AG10803 (cell line): ENCODE measurements at regions not wholly inside any gene's neighbourhood (a gene's known extent, or its start where the extent isn't known, plus 50 kb on each side); places are given as distances from the start of the nearest gene placed in this dataset.

ENCODE experiments used
- DNase-seq: peaks from one replicate; pipeline ENCODE4 v3.0.0; 2010; ENCODE audit warnings: low read depth
- H3K4me3 ChIP-seq: 2 replicates; pipeline ENCODE4 v1.5.1; 2011; ENCODE audit warnings: mild to moderate bottlenecking, low read length, control low read depth
- CTCF ChIP-seq: conservative IDR thresholded peaks from 2 replicates; pipeline ENCODE4 v1.5.1; 2011; ENCODE audit warnings: mild to moderate bottlenecking, low read length, control low read depth, inconsistent platforms

DNA sequence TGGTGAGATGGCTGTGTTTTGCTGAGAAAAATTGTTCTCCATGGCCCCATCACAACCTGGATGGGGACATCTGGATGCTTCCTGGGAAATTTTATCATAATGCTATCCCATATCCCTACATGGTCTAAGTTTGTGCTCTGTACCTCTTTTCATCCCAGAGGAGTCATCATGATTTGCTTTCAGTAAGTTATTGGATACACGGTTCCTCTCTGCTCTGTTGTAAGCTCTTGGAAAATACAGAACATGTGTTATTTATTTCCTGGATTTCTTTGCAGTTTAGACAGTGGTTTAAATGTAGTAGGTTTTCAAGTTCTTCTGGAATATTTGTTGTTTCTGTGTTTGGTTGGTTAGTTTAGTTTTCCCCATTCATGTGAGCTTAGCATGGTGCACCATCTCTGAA lies 129.2 kb upstream of the ECI2 start:
- no peak for TF ChIP-seq CTCF
- H3K4me3 ChIP-seq: no peak overlapping the region

DNA sequence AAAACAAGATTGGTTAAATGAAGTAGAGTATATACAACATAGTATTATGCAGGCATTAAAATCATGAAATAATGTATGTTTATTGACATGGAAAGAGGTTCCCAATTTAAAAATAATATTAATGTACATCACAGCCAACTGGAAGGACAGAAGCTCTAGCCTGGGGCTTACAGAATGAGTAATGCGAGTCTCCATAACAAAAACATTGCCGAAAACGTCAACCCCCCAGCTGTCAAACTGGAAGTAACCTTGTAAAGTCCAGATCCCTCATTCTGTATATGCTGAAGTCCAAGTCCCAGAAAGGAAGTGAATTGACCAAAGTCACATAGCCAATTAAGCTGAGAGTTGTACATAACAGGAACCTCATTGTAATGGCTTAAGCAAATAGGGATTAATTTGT lies 128.7 kb upstream of the ECI2 start:
- TF ChIP-seq CTCF: no peak
- DNase-seq: no peak
- no peak overlapping the region for H3K4me3 ChIP-seq

More for the DNA sequence above, 129.2 kb upstream of the ECI2 start:
- no peak for DNase-seq

DNA sequence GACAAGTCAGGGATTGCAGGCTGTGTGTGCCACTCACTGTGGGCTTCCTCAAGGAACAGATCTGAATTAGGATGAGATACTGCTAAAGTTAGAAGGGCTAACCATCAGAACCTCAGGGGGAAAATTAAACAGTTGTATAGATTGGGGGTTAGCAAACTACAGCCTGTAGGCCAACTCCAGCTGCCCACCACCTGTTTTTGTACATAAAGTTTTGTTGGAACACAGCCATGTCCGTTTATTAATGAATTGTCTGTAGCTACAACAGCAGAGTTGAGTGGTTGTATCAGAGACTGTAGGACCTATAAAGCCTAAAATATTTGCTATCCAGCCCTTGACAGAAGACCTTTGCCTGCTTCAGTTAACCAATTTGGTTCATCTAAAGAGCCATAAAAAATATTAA lies 127.2 kb upstream of the ECI2 start:
- no peak overlapping the region for H3K4me3 ChIP-seq
- TF ChIP-seq CTCF: no peak
- no peak for DNase-seq

GRCh38 chr6:4259391-4259790 lies 124.0 kb upstream of the ECI2 start:
- TF ChIP-seq CTCF: no peak
- no peak overlapping the region for H3K4me3 ChIP-seq
- DNase-seq: no peak

- DNase-seq: no peak
- no peak for TF ChIP-seq CTCF
- H3K4me3 ChIP-seq: no peak overlapping the region
Observed at GRCh38 chr6:4258733-4259132, 123.4 kb upstream of the ECI2 start.

- no peak for DNase-seq
- H3K4me3 ChIP-seq: no peak overlapping the region
Observed at GRCh38 chr6:4256969-4257368, 121.6 kb upstream of the ECI2 start.

More at GRCh38 chr6:4256969-4257368, 121.6 kb upstream of the ECI2 start:
- no peak for TF ChIP-seq CTCF
